Transverse colon (tissue), 4 donors: ENCODE measurements at regions not wholly inside any gene's neighbourhood (a gene's known extent, or its start where the extent isn't known, plus 50 kb on each side); places are given as distances from the start of the nearest gene placed in this dataset.

Experiments used
- DNase-seq: peaks from one replicate; pipeline ENCODE4 v3.0.0-alpha.2; 2019
- H3K27ac ChIP-seq, 4 donors: fragments of 200-600 bp; sonication (generic); 2 replicates each; pipeline ENCODE4 v1.5.1; 2016 to 2018; ENCODE audit warnings: inconsistent platforms in 4 of 4
- H3K27me3 ChIP-seq: fragments of 200-600 bp; sonication (generic); 2 replicates; pipeline ENCODE4 v1.5.1; 2017; ENCODE audit warnings: inconsistent platforms
- H3K36me3 ChIP-seq, 4 donors: fragments of 200-600 bp; sonication (generic); 2 replicates each; pipeline ENCODE4 v1.5.1; 2017 to 2019; ENCODE audit warnings: inconsistent platforms in 4 of 4
- H3K4me1 ChIP-seq, 4 donors: fragments of 200-600 bp; sonication (generic); 2 replicates each; pipeline ENCODE4 v1.5.1; 2017 to 2020; ENCODE audit warnings: inconsistent platforms in 4 of 4
- H3K4me3 ChIP-seq, 4 donors: fragments of 200-600 bp; sonication (generic); 1 replicate in 1 of 4; 2 replicates in 3 of 4; pipeline versions ENCODE4 v1.5.1 to v1.6.1; 2017 to 2019; ENCODE audit warnings: inconsistent platforms in 4 of 4
- H3K9me3 ChIP-seq, 2 donors: fragments of 200-600 bp; sonication (generic); 2 replicates each; pipeline ENCODE4 v1.5.1; 2017 to 2019; ENCODE audit warnings: inconsistent platforms in 2 of 2
- CTCF ChIP-seq, 5 experiments: fragments of 200-600 bp in 3 of 5; fragments of 450-650 bp in 2 of 5; sonication (generic) in 3 of 5; IDR thresholded peaks; 1 replicate in 2 of 5; 2 replicates in 3 of 5; pipeline ENCODE4 v1.5.1; 2016 to 2017; ENCODE audit warnings: antibody characterized with exemption in 5 of 5, inconsistent platforms in 3 of 5, mild to moderate bottlenecking in 2 of 5, moderate library complexity in 1 of 5
- EP300 ChIP-seq: sonication (generic); formaldehyde crosslinking; IDR thresholded peaks from one replicate; pipeline ENCODE4 v1.6.1; 2017; ENCODE audit warnings: antibody characterized with exemption, low read depth
- POLR2A ChIP-seq: fragments of 450-650 bp; IDR thresholded peaks from one replicate; pipeline ENCODE4 v1.6.1; 2016; ENCODE audit warnings: antibody characterized with exemption, mild to moderate bottlenecking, moderate library complexity
- POLR2AphosphoS5 ChIP-seq, 3 donors: sonication (generic); formaldehyde crosslinking; IDR thresholded peaks; one replicate each; pipeline ENCODE4 v1.6.1; 2016; ENCODE audit warnings: antibody characterized with exemption in 3 of 3
- WGBS, 2 donors: methylation state at CpG; one replicate each; pipeline ENCODE4 v1.1.5; 2018; ENCODE audit warnings: low coverage in 1 of 2; 5-methylcytosine and 5-hydroxymethylcytosine counted together
- in situ Hi-C, 4 donors: fragments of 200-750 bp; cut with MboI; loops; one replicate each; pipeline versions ENCODE4 v1.15.0 to v1.15.1; 2017; ENCODE audit warnings: low sequenced_read_pairs in 3 of 4, low pct_ligation_motif_present in 1 of 4, low pct_unique_long_range_greater_than_20kb in 1 of 4
- intact Hi-C: fragments of 100-400 bp; cut with DNase I; formaldehyde crosslinking; loops from one replicate; pipeline ENCODE4 v1.15.1; 2023; ENCODE audit warnings: low total_unique reads

- intact Hi-C loops (no loop called here), in situ Hi-C loops (no loop called here)
- TF ChIP-seq POLR2A (no peak), EP300 (no peak), POLR2AphosphoS5 (IDR thresholded peaks at IDR 0.05) (no peak), CTCF (IDR thresholded peaks at IDR 0.05) (no peak)
- no peak overlapping the region for H3K4me3 ChIP-seq
- peaks cover 3% of the 10 kb centered on the region for H3K27me3 ChIP-seq
- H3K36me3 ChIP-seq: no peaks in the 10 kb centered on the region
- H3K27ac ChIP-seq: no peak overlapping the region
- no peaks in the 10 kb centered on the region for H3K4me1 ChIP-seq
- no peaks in the 10 kb centered on the region for H3K9me3 ChIP-seq
- WGBS, 2 donors: 100% methylated on average over 1 of the region's 1 CpG; no CpG with 5 or more reads in 1 of the 2 donors
- no peak for DNase-seq
These were observed 231.3 kb downstream of the BUD13 start for GRCh38 chr11:116541460-116541859.

- TF ChIP-seq POLR2A (no peak), POLR2AphosphoS5 (IDR thresholded peaks at IDR 0.05) (no peak), CTCF (IDR thresholded peaks at IDR 0.05) (no peak), EP300 (no peak)
- H3K36me3 ChIP-seq: no peaks in the 10 kb centered on the region
- H3K27ac ChIP-seq: no peak overlapping the region
- DNase-seq: no peak
- H3K4me3 ChIP-seq: no peak overlapping the region
- H3K4me1 ChIP-seq: no peaks in the 10 kb centered on the region
- H3K27me3 ChIP-seq: peaks cover 5% of the 10 kb centered on the region
- in situ Hi-C loops: no loop called here
- WGBS, 2 donors: 71 to 72% methylated on average over 2 to 4 of the region's 4 CpGs
- H3K9me3 ChIP-seq: no peaks in the 10 kb centered on the region
- intact Hi-C loops: no loop called here
These were observed 232.0 kb downstream of the BUD13 start for GRCh38 chr11:116540645-116541304.

- H3K27ac ChIP-seq: no peak overlapping the region
- in situ Hi-C loops (no loop called here), intact Hi-C loops (no loop called here)
- H3K36me3 ChIP-seq: no peaks in the 10 kb centered on the region
- no peak for DNase-seq
- 58% methylated on average over 2 of the region's 2 CpGs; no CpG with 5 or more reads in 1 of the 2 donors for WGBS, 2 donors
- no peaks in the 10 kb centered on the region for H3K4me1 ChIP-seq
- no peak overlapping the region for H3K4me3 ChIP-seq
- H3K9me3 ChIP-seq: no peaks in the 10 kb centered on the region
- no peak for TF ChIP-seq POLR2A
- TF ChIP-seq CTCF (IDR thresholded peaks at IDR 0.05): no peak
- no peak for TF ChIP-seq POLR2AphosphoS5 (IDR thresholded peaks at IDR 0.05)
- TF ChIP-seq EP300: no peak
- peaks cover 10% of the 10 kb centered on the region for H3K27me3 ChIP-seq
These were observed 232.9 kb downstream of the BUD13 start for GRCh38 chr11:116539836-116540418.

- WGBS, 2 donors: 60 to 69% methylated on average over 3 to 4 of the region's 4 CpGs
- H3K36me3 ChIP-seq: no peaks in the 10 kb centered on the region
- TF ChIP-seq CTCF (IDR thresholded peaks at IDR 0.05) (no peak), POLR2A (no peak), EP300 (no peak), POLR2AphosphoS5 (IDR thresholded peaks at IDR 0.05) (no peak)
- H3K27ac ChIP-seq: no peak overlapping the region
- in situ Hi-C loops: no loop called here
- no peak for DNase-seq
- no peaks in the 10 kb centered on the region for H3K4me1 ChIP-seq
- no peaks in the 10 kb centered on the region for H3K9me3 ChIP-seq
- no peak overlapping the region for H3K4me3 ChIP-seq
- intact Hi-C loops: no loop called here
- peaks cover 17% of the 10 kb centered on the region for H3K27me3 ChIP-seq
These were observed 233.6 kb downstream of the BUD13 start for GRCh38 chr11:116539211-116539610.
